K562 (cell line): ENCODE measurements at regions not wholly inside any gene's neighbourhood (a gene's known extent, or its start where the extent isn't known, plus 50 kb on each side); places are given as distances from the start of the nearest gene placed in this dataset.

ENCODE experiments used
- TSHZ1 ChIP-seq: fragments of 250-450 bp; sonication (Bioruptor Pico); IDR thresholded peaks from 2 replicates; pipeline ENCODE4 v1.4.0; 2020; ENCODE audit warnings: mild to moderate bottlenecking, moderate library complexity
- ZBTB40 ChIP-seq, 2 experiments: fragments of 450-650 bp in 1 of 2; sonication (generic) in 1 of 2; formaldehyde crosslinking in 1 of 2; IDR thresholded peaks; 2 replicates each; pipeline versions ENCODE4 v1.7.1 to v1.9.0; 2016 to 2022; ENCODE audit warnings: inconsistent platforms in 1 of 2, mild to moderate bottlenecking in 1 of 2, missing genetic modification reagents in 1 of 2
- ZKSCAN8 ChIP-seq: fragments of 200-800 bp; sonication (Bioruptor generic); IDR thresholded peaks from 2 replicates; pipeline ENCODE4 v1.6.1; 2016; ENCODE audit warnings: missing genetic modification characterization, missing compliant biosample characterization
- ZNF140 ChIP-seq: fragments of 250-450 bp; sonication (Bioruptor Pico); IDR thresholded peaks from 2 replicates; pipeline ENCODE4 v1.8.0; 2021; ENCODE audit warnings: moderate library complexity, mild to moderate bottlenecking, inconsistent platforms

- TF ChIP-seq TSHZ1: no peak
- TF ChIP-seq ZKSCAN8 (CRISPR knock-in tag): no peak
- TF ChIP-seq ZBTB40 (IDR thresholded peaks at IDR 0.05): no peak
- no peak for TF ChIP-seq ZBTB40 (CRISPR knock-in tag; IDR thresholded peaks at IDR 0.05)
- no peak for TF ChIP-seq ZNF140 (CRISPR knock-in tag)
These were observed 167.6 kb upstream of the FAM20A start (continued) for GRCh38 chr17:68768804-68769203.
